ENCODE measurements at regions not wholly inside any gene's neighbourhood (a gene's known extent, or its start where the extent isn't known, plus 50 kb on each side); places are given as distances from the start of the nearest gene placed in this dataset.

GRCh38 chr14:66351310-66351709 lies 134.9 kb upstream of the CCDC196 start:
- H3K27ac ChIP-seq = no peak overlapping the region
- H3K4me3 ChIP-seq = no peak overlapping the region
- 50 to 65% (median 55%) methylated on average over 1 of the region's 1 CpG for WGBS, 4 donors
- no peak for DNase-seq
- no peaks in the 10 kb centered on the region for H3K4me1 ChIP-seq (replicated peaks in 1 of 2)
- H3K9me3 ChIP-seq (replicated peaks in 1 of 3) = peaks cover 0 to 9% (median 4%) of the 10 kb centered on the region in 3 donors
- no peak for TF ChIP-seq CTCF (IDR thresholded peaks at IDR 0.05)
- no peak for TF ChIP-seq POLR2A (IDR thresholded peaks at IDR 0.05)
- no peaks in the 10 kb centered on the region for H3K36me3 ChIP-seq (replicated peaks in 1 of 2)
- H3K27me3 ChIP-seq = no peaks in the 10 kb centered on the region
- intact Hi-C loops (cut with DNase I) = no loop called here

- Histone ChIP-seq H3K9me3 (replicated peaks in 1 of 3) (no peaks in the 10 kb centered on the region), H3K4me1 (replicated peaks in 1 of 2) (no peaks in the 10 kb centered on the region), H3K36me3 (replicated peaks in 1 of 2) (no peaks in the 10 kb centered on the region), H3K27me3 (no peaks in the 10 kb centered on the region), H3K4me3 (no peak overlapping the region), H3K27ac (no peak overlapping the region)
- intact Hi-C loops (cut with DNase I) = loop anchor here in 1 of 2 donors (5.0 kb wide), 1 partner anchor 43 kb away; no protein-coding TSS in a partner anchor
- WGBS, 4 donors = 0 to 4% (median 0%) methylated on average over 3 of the region's 3 CpGs
- DNase-seq = peak in 2 of 7 donors; percentile 11 to 15
- peak; percentile 40 to 82 (median 66) for TF ChIP-seq CTCF (IDR thresholded peaks at IDR 0.05)
- TF ChIP-seq POLR2A (IDR thresholded peaks at IDR 0.05) = no peak
Observed at GRCh38 chr14:66359500-66359899, 126.7 kb upstream of the CCDC196 start.

GRCh38 chr14:66360366-66360926 lies 125.7 kb upstream of the CCDC196 start:
- Histone ChIP-seq H3K27me3 (no peaks in the 10 kb centered on the region), H3K36me3 (replicated peaks in 1 of 2) (no peaks in the 10 kb centered on the region), H3K4me1 (replicated peaks in 1 of 2) (no peaks in the 10 kb centered on the region), H3K4me3 (no peak overlapping the region), H3K27ac (no peak overlapping the region), H3K9me3 (replicated peaks in 1 of 3) (no peaks in the 10 kb centered on the region)
- 61 to 75% (median 73%) methylated on average over 8 of the region's 8 CpGs for WGBS, 4 donors
- DNase-seq = no peak
- TF ChIP-seq POLR2A (IDR thresholded peaks at IDR 0.05) (no peak), CTCF (IDR thresholded peaks at IDR 0.05) (no peak)
- intact Hi-C loops (cut with DNase I) = no loop called here

DNA sequence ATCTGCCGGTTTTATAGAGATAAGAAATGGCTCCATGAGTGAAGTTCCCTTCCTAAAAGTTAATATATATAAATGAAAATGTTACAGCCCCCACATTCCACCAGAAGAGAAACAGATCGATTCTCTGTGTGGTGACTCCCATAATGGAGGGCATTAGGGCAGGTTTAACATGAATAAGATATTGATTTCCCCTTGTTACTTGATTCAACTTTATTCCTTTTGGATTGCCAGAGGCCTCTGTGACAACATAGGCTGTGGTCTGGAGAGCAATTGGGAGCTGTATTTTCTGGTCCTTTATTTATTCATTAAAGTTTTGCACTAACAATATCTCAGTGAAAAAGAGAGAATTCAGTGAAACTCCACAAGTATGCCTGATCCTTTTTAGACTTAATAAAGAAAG lies 125.2 kb upstream of the CCDC196 start:
- Histone ChIP-seq H3K27ac (no peak overlapping the region), H3K4me1 (replicated peaks in 1 of 2) (no peaks in the 10 kb centered on the region), H3K27me3 (no peaks in the 10 kb centered on the region), H3K36me3 (replicated peaks in 1 of 2) (no peaks in the 10 kb centered on the region), H3K9me3 (replicated peaks in 1 of 3) (no peaks in the 10 kb centered on the region), H3K4me3 (no peak overlapping the region)
- no peak for TF ChIP-seq CTCF (IDR thresholded peaks at IDR 0.05)
- no peak for TF ChIP-seq POLR2A (IDR thresholded peaks at IDR 0.05)
- 35 to 53% (median 47%) methylated on average over 2 of the region's 2 CpGs for WGBS, 4 donors
- intact Hi-C loops (cut with DNase I) = no loop called here
- no peak for DNase-seq
